ENCODE measurements at regions not wholly inside any gene's neighbourhood (a gene's known extent, or its start where the extent isn't known, plus 50 kb on each side); places are given as distances from the start of the nearest gene placed in this dataset.

DNA sequence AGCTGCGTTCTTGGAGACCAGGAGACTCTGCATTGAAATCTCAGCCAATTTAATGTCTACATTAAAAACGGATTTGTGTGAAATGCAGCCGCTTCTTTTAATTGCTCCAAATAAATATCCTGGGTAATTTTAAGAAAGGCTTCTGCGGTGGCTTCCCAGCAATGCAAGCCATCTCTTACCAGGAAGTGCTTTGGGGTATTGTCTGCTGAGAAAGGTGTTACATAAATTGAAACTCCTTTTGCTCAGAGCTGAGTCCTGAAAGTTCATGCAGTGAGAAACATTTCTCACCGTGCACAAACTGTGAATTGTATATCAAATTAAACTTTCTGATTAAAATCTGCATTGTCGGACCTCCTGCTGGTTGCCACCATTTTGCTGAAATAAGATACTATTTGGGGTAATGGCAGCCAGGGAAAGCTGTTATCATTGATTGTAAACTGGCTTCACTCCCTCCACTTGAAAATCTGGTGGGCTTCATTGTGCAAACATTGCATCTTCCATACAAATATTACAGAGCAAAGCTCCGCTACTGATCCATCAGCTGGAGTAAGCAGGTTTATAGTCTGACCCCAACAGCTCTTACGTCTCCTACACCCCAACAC, 59.5 kb downstream of the ZIC5 start:
- no peak for DNase-seq

- DNase-seq, result no peak
Observed at GRCh38 chr13:99911069-99911964, 60.2 kb downstream of the ZIC5 start.

DNA sequence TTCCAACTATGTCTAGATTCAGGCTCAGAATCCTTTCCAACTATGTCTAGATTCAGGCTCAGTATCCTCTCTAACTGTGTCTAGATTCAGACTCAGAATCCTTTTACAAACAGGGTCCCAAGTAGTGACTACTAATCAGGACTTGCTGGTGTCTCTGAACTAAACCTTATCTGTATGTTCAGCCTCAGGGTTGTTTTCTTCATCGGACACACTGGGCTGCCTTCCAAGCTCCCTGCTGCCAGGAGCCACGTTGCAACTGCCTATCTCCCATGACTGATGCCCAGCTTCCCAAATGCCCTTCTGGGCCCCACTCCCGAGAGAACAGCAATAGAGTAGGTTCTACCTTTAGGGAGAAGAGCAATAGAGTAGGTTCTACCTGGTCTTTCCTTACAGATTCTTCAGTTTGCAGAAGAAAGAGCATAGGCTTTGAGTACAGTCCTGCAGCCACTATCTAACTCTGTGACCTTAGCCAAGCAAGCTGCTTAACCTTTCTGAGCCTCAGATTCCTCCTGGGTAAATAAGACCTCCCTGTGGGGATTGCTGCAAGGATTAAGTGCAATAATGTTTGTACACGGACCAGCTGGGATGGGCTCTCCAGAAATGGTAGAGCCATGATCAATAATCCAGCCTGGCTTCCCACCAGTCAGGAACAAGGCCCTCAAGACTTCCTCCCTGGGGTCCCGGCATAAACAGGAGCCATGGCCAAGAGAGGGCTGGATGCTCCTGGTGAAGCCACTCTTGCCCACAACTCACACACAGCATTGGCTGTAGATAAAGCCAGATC, 61.5 kb downstream of the ZIC5 start:
- no peak for DNase-seq

DNA sequence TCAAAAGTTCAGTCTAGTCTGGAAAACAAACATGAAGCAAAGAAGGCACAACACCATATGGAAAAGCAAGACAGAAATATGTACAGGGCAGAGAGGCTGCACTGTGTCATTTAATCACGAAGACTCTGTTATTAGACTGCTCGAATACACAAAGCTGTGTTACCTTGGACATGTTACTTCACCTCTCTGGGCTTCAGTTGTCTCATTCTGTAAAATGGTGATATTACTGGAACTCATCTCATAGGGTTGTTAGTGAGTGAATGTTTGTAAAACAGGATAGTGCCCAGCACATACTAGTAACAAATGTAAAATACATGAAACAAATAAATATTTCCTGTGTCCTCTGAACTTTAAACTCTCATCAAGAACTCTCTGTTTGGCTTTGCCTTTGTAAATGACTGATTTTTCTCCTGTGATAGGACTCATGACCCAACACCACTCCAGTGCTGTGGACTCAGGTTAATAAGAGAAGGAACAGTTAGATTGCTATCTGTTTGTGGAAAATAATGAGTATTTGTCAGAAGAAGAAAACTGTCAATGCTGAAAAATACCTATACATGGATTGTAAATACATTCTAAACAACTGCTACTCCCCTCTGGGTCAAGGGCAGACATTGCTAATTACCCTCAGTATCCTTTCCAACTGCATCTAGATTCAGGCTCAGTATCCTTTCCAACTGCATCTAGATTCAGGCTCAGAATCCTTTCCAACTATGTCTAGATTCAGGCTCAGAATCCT, 62.3 kb downstream of the ZIC5 start:
- no peak for DNase-seq

- DNase-seq, result no peak
Observed at GRCh38 chr13:99908140-99908803, 63.3 kb downstream of the ZIC5 start.

GRCh38 chr13:99907627-99908026, 63.9 kb downstream of the ZIC5 start:
- no peak for DNase-seq

DNA sequence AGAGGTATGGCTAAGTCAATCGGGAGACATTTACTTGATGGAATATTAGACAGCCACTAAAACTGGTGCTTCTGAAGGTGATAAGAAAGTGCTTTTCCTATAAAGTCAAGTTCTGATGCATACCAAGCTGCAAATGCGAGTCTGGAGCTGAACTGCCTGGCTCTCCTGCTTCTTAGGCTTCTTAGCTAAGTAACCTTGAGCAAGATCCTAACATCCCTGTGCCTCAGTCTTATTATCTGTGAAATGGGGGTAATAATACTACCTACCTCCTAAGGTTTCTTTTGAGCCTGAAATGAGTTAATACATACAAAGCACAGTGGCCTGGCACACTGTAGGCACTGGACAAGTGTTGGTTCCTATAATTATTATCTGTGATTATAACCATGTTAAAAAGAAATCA, 64.5 kb downstream of the ZIC5 start:
- no peak for DNase-seq

GRCh38 chr13:99905814-99906213, 65.8 kb downstream of the ZIC5 start:
- DNase-seq, result no peak

- no peak for DNase-seq
Observed at GRCh38 chr13:99905224-99905623, 66.3 kb downstream of the ZIC5 start.

DNA sequence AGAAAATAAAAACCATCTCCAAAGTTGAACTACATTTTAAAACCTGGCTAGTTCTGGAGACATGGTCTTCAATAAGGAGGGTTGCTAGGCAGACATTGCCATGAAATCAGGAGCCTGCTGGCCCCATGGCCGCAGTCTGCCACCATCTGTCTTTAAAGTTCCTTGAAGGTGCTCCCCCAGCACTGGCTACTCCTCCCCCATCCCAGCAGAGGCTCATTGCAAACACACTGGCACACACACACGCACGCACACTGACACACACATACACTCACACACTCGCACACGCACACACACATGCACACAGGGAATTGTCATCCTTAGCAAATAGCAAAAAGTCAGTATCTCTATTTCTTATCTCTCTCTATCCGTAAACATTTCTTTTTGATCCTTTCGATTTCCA, 68.4 kb downstream of the ZIC5 start:
- DNase-seq, result no peak

- DNase-seq, result no peak
Observed at GRCh38 chr13:99902657-99903056, 68.9 kb downstream of the ZIC5 start.

DNA sequence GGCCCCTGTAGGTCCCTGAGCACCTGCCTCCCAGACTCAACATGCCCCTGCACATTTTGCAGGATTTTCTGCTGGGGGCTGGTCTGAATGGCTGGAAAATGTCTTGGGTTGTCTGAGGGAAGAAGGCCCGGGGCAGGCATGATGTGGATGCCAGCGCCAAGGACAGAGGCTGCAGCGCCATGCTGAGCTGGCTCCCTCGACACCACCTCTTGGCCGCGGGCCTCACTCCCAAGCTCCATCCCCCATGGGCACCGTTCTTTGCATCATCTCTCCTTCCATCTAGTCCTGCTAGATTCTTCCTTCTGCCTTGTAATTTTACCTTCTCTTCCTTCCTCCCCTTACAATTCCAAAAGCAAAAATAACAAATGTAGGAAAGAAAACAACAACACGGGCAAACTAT, 70.6 kb downstream of the ZIC5 start:
- DNase-seq, result no peak

GRCh38 chr13:99898421-99898820, 73.1 kb downstream of the ZIC5 start:
- DNase-seq, result no peak

DNA sequence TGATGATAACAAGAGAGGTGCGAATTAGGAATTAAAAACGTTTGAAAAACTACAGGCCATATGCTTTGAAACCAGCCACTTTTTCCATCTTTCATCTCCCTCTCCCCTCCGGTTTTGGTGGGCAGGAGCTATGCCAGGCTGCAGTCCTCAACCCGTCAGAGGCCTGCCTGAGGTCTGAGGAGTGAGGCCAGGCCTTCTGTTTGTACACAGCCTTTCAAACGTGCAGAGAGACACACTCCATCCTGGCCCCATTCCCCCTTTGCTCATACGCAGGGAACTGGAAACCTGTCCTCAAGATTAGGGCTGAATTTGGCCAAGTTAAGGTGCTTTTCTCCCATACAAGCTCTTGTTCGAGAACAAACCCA, 74.5 kb downstream of the ZIC5 start:
- no peak for DNase-seq

DNA sequence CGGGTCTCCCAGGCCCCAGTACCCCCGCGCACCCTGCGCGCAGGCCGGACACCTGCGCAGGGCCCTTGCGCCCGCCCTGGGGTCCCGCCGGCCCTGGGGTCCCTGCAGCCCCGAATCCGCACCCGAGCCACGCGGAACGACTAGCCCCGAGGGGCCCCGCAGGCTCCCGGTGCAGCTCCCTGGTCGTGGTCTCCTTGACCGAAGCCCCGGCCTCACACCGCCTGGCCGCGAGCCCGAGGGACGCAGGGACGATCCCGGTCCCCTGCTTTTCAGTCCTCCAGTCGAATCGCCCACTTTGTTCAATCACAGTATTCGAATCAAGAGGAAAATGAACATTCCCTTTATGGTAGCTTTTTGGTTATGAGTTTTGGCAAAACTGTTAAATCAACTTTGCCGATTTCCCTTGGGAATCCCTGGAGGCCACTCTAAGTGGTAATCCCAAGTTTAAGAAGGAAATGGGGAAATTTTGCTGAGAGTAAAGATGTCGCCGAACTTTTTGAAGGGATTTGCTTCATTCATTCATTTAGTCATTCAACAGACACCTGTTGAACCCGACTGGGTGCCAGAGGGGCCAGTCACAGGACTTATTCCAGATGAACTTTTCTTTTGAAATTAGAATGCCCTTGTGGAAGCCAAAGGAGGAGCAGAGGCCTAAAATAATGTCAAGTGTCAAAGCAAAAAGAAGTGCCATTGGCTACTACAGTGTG, 75.0 kb downstream of the ZIC5 start:
- DNase-seq, result no peak

GRCh38 chr13:99895444-99896368, 75.9 kb downstream of the ZIC5 start:
- DNase-seq, result peak; percentile 24

- no peak for DNase-seq
Observed at GRCh38 chr13:99894840-99895443, 76.6 kb downstream of the ZIC5 start.

GRCh38 chr13:99894105-99894839, 77.3 kb downstream of the ZIC5 start:
- no peak for DNase-seq

DNA sequence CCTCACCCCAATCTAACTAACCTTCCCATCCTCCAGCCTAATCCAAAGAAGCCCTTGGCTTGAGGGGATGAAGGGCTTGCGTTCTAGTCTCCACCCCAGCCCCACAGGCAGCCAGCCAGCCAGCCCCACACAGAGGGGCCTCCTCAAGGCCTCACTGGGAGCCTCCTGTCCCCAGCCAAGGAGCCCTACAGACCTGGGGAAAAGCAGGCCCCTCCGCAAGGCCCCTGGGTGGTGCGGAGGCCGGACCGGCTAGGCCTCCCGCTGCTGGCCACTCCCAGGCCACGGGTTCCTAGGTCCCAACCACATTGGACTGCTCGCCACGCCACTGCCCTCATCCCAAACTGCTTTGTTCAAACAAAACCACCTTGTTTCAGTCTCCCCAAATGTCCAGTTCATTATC, 78.0 kb downstream of the ZIC5 start:
- no peak for DNase-seq

Data from activated naive CD4-positive, alpha-beta T cell treated with anti-CD3 and anti-CD28 coated beads, Interleukin-2, amount 50 U/mL, for 16 hours (primary cell).